HFFc6 (cell line): ENCODE measurements at regions not wholly inside any gene's neighbourhood (a gene's known extent, or its start where the extent isn't known, plus 50 kb on each side); places are given as distances from the start of the nearest gene placed in this dataset.

Experiments
- DNase-seq: peaks from one replicate; pipeline ENCODE4 v3.0.0-alpha.2; 2018
- H3K27ac Mint-ChIP-seq: 2 replicates; pipeline ENCODE4 v1.8.0; 2020; ENCODE audit warnings: mild to moderate bottlenecking, mixed read lengths
- H3K27me3 Mint-ChIP-seq: 2 replicates; pipeline ENCODE4 v1.8.0; 2021; ENCODE audit warnings: mild to moderate bottlenecking, moderate library complexity, mixed read lengths; ENCODE audit not compliant: insufficient read depth
- H3K36me3 Mint-ChIP-seq: 2 replicates; pipeline ENCODE4 v1.8.0; 2021; ENCODE audit warnings: low read depth, mixed read lengths
- H3K4me1 Mint-ChIP-seq: 2 replicates; pipeline ENCODE4 v1.8.0; 2020; ENCODE audit warnings: low read depth, mixed read lengths
- H3K4me3 Mint-ChIP-seq: 2 replicates; pipeline ENCODE4 v1.8.0; 2020; ENCODE audit warnings: mild to moderate bottlenecking, moderate library complexity, mixed read lengths
- H3K9me3 Mint-ChIP-seq: 2 replicates; pipeline ENCODE4 v1.8.0; 2020; ENCODE audit warnings: mild to moderate bottlenecking, mixed read lengths
- CTCF ChIP-seq: fragments of 200-600 bp; sonication (generic); IDR thresholded peaks from 2 replicates; pipeline ENCODE4 v1.5.0; 2021; ENCODE audit warnings: antibody characterized with exemption, mild to moderate bottlenecking

- TF ChIP-seq CTCF, result no peak
- Mint-ChIP-seq H3K36me3 (no peaks in the 10 kb centered on the region), H3K27me3 (no peaks in the 10 kb centered on the region; the same call in none of the 2 replicates), H3K4me1 (peaks cover 28% of the 10 kb centered on the region), H3K27ac (no peak overlapping the region), H3K4me3 (no peak overlapping the region), H3K9me3 (peaks cover 8% of the 10 kb centered on the region)
- DNase-seq, result no peak
Observed at GRCh38 chr4:38373375-38373774, 290.6 kb upstream of the KLF3 start.

GRCh38 chr4:38377195-38377594, 286.8 kb upstream of the KLF3 start:
- no peak for TF ChIP-seq CTCF
- no peak overlapping the region for H3K27ac Mint-ChIP-seq
- peaks cover 8% of the 10 kb centered on the region for H3K9me3 Mint-ChIP-seq
- peaks cover 14% of the 10 kb centered on the region for H3K4me1 Mint-ChIP-seq
- no peaks in the 10 kb centered on the region for H3K36me3 Mint-ChIP-seq
- no peak for DNase-seq
- peaks cover 9% of the 10 kb centered on the region for H3K27me3 Mint-ChIP-seq
- H3K4me3 Mint-ChIP-seq, result no peak overlapping the region

- H3K9me3 Mint-ChIP-seq, result peaks cover 4% of the 10 kb centered on the region; the same call in 1 of the 2 replicates
- peaks cover 9% of the 10 kb centered on the region for H3K27me3 Mint-ChIP-seq
- no peak for DNase-seq
- peaks cover 14% of the 10 kb centered on the region for H3K4me1 Mint-ChIP-seq
- no peak overlapping the region for H3K27ac Mint-ChIP-seq
- H3K4me3 Mint-ChIP-seq, result no peak overlapping the region
- no peak for TF ChIP-seq CTCF
- no peaks in the 10 kb centered on the region for H3K36me3 Mint-ChIP-seq
Observed at GRCh38 chr4:38378478-38378877, 285.5 kb upstream of the KLF3 start.

- no peak for TF ChIP-seq CTCF
- Mint-ChIP-seq H3K9me3 (peaks cover 4% of the 10 kb centered on the region; the same call in 1 of the 2 replicates), H3K27ac (no peak overlapping the region), H3K4me3 (no peak overlapping the region), H3K27me3 (peaks cover 9% of the 10 kb centered on the region), H3K36me3 (no peaks in the 10 kb centered on the region), H3K4me1 (no peaks in the 10 kb centered on the region)
- DNase-seq, result no peak
Observed at GRCh38 chr4:38381788-38382187, 282.2 kb upstream of the KLF3 start.

GRCh38 chr4:38382520-38382919, 281.5 kb upstream of the KLF3 start:
- peaks cover 2% of the 10 kb centered on the region; the same call in 1 of the 2 replicates for H3K9me3 Mint-ChIP-seq
- H3K36me3 Mint-ChIP-seq, result no peaks in the 10 kb centered on the region
- no peaks in the 10 kb centered on the region for H3K4me1 Mint-ChIP-seq
- no peak for DNase-seq
- H3K27ac Mint-ChIP-seq, result no peak overlapping the region
- no peak for TF ChIP-seq CTCF
- H3K27me3 Mint-ChIP-seq, result peaks cover 9% of the 10 kb centered on the region
- H3K4me3 Mint-ChIP-seq, result no peak overlapping the region

GRCh38 chr4:38383646-38384121, 280.3 kb upstream of the KLF3 start:
- H3K9me3 Mint-ChIP-seq, result no peaks in the 10 kb centered on the region; the same call in 1 of the 2 replicates
- no peak overlapping the region for H3K27ac Mint-ChIP-seq
- no peak for TF ChIP-seq CTCF
- H3K27me3 Mint-ChIP-seq, result peaks cover 9% of the 10 kb centered on the region
- DNase-seq, result no peak
- no peaks in the 10 kb centered on the region for H3K36me3 Mint-ChIP-seq
- H3K4me1 Mint-ChIP-seq, result no peaks in the 10 kb centered on the region
- no peak overlapping the region for H3K4me3 Mint-ChIP-seq
